ENCODE measurements at regions not wholly inside any gene's neighbourhood (a gene's known extent, or its start where the extent isn't known, plus 50 kb on each side); places are given as distances from the start of the nearest gene placed in this dataset.

- TF ChIP-seq POLR2AphosphoS5 (IDR thresholded peaks at IDR 0.05) (no peak), CTCF (IDR thresholded peaks at IDR 0.05) (no peak)
Observed at GRCh38 chr7:156024201-156024600, 211.9 kb upstream of the SHH start.

Data from breast epithelium (tissue), 3 donors.